ENCODE measurements at regions not wholly inside any gene's neighbourhood (a gene's known extent, or its start where the extent isn't known, plus 50 kb on each side); places are given as distances from the start of the nearest gene placed in this dataset.

DNA sequence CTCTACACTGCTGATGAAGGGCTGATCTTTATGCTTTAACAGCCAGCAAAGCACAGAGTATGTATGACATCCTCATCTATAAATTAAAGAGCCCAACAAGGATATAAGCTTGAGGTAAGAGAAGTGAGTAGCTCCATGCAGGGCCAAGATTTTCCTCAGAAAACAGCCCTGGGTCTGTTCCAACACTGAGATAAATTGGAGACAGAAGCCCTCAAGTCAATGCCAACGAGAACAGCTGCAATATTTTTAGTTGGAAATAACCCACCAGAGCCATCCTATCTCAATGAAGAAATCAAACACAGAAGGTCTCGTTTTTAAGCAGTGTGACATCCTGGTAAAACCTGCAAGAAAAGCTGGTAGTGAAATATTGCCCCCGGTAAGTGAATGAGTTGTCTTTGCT is 297.0 kb upstream of the AUTS2 start:
- TF ChIP-seq, protein P1, sequence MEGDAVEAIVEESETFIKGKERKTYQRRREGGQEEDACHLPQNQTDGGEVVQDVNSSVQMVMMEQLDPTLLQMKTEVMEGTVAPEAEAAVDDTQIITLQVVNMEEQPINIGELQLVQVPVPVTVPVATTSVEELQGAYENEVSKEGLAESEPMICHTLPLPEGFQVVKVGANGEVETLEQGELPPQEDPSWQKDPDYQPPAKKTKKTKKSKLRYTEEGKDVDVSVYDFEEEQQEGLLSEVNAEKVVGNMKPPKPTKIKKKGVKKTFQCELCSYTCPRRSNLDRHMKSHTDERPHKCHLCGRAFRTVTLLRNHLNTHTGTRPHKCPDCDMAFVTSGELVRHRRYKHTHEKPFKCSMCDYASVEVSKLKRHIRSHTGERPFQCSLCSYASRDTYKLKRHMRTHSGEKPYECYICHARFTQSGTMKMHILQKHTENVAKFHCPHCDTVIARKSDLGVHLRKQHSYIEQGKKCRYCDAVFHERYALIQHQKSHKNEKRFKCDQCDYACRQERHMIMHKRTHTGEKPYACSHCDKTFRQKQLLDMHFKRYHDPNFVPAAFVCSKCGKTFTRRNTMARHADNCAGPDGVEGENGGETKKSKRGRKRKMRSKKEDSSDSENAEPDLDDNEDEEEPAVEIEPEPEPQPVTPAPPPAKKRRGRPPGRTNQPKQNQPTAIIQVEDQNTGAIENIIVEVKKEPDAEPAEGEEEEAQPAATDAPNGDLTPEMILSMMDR (IDR thresholded peaks at IDR 0.05) = no peak

- TF ChIP-seq, protein P1 (IDR thresholded peaks at IDR 0.05) = no peak
Measured at GRCh38 chr7:69309601-69310000, 288.7 kb upstream of the AUTS2 start.

DNA sequence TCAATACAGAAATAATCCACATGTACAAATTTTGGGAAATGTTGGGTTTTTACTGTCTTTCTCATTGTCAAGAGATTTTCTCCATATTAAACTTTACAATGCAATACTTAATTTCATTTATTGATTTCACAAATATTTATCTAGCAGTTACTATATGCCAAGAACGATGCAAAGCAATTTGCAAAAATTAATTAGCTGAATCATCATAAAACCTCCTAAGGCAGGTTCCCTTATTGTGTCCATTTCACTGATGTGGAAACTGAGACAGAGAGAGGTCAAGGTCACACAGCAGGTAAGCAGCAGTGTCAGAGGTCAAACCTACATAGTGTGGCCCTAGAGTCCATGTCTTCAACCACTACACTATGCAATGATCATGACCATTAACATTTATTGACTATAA is 286.8 kb upstream of the AUTS2 start:
- TF ChIP-seq, protein P1 (IDR thresholded peaks at IDR 0.05) = no peak

DNA sequence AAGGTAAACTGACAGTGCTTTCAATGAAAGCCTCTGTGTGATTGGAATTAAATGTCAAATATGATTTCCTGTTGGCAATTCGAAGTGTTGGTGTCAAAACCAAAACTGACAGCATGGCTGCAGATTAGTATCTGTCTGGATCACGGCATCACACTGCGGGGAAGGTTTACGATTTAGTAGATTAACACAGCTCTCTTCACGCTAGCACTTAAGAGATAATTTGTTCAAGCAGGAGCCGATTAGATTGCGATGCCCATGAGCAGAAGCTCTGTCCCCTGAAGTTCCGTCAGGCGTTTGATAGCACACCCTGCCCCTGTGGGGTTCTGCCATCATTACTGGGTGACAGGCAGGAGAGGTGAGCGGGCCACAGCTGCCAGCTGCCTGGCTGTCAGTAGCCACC is 279.5 kb upstream of the AUTS2 start:
- TF ChIP-seq, protein P1 (IDR thresholded peaks at IDR 0.05) = no peak

DNA sequence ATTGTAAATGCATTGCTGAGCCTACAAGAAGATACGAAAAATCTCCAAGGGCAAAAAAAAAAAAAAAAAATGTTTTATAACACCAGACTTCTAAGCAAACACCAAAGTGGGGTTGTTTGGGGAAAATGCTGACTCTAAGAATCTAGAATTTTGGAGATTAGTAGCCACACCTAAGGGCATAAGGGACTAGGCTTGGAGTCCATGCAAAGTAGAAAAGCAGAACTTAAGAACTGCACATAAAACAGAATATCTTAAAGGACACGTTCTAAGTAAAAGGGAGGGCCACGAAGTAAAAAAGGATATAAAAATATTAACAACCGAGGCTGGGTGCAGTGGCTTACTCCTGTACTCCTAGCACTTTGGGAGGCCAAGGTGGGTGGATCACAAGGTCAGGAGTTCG is 269.8 kb upstream of the AUTS2 start:
- TF ChIP-seq, protein P1 (IDR thresholded peaks at IDR 0.05) = no peak

DNA sequence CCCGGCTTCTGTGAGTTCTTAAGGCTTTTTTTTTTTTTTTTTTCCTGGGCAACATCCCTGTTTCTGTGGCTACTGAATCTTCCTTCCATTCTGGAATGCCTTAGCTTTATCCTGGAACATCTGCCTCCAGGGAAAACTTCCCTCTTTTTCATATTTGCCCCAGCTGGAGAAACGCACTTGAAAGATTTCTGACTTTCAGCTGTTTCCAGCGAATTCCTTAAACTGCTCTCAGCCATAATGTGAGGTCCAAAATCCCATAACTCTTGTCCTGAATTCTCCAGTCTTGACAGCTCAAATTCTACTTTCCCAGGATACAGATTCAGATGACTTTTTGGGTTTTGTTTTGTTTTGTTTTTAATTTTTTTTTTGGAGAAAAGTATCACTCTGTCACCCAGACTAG is 263.6 kb upstream of the AUTS2 start:
- TF ChIP-seq, protein P1 (IDR thresholded peaks at IDR 0.05) = no peak

GRCh38 chr7:69335331-69335730 is 262.9 kb upstream of the AUTS2 start:
- TF ChIP-seq, protein P1 (IDR thresholded peaks at IDR 0.05) = no peak

GRCh38 chr7:69336976-69337375 is 261.3 kb upstream of the AUTS2 start:
- TF ChIP-seq, protein P1 (IDR thresholded peaks at IDR 0.05) = no peak
